Activated naive CD8-positive, alpha-beta T cell treated with anti-CD3 and anti-CD28 coated beads, Interleukin-2, amount 10 ng/mL, durations not matched to agents 7 days and 5 days (primary cell): ENCODE measurements at regions not wholly inside any gene's neighbourhood (a gene's known extent, or its start where the extent isn't known, plus 50 kb on each side); places are given as distances from the start of the nearest gene placed in this dataset.
"Not testable (repeated sequence)": the region's sequence is repeated elsewhere in the genome, so short reads cannot be mapped to it uniquely, and the experiment has no call there.

Experiments
- ATAC-seq: fragments of 150-1000 bp; cut with Tn5 transposase; one replicate; pipeline ENCODE4 v1.10.0; 2021; ENCODE audit warnings: low read depth, moderate library complexity
- POLR2A ChIA-PET: fragments of 350-600 bp; sonication (Branson Sonifier 250); formaldehyde crosslinking; loops from one replicate; lab custom pipeline; 2021; ENCODE audit warnings: antibody characterized with exemption; lab: Charles Lee
- DNase-seq: peaks from one replicate; pipeline ENCODE4 v3.0.0; 2021
- H3K27ac Mint-ChIP-seq: one replicate; pipeline ENCODE4 v1.8.0; 2022; ENCODE audit warnings: mild to moderate bottlenecking, mixed read lengths
- H3K27me3 Mint-ChIP-seq: one replicate; pipeline ENCODE4 v1.8.0; 2022; ENCODE audit warnings: mild to moderate bottlenecking, moderate library complexity, mixed read lengths
- H3K36me3 Mint-ChIP-seq: one replicate; pipeline ENCODE4 v1.8.0; 2021; ENCODE audit warnings: mild to moderate bottlenecking, mixed read lengths
- H3K4me1 Mint-ChIP-seq: one replicate; pipeline ENCODE4 v1.8.0; 2021; ENCODE audit warnings: mixed read lengths
- H3K4me3 Mint-ChIP-seq: one replicate; pipeline ENCODE4 v1.8.0; 2022; ENCODE audit warnings: mild to moderate bottlenecking, moderate library complexity, mixed read lengths
- H3K9me3 Mint-ChIP-seq: one replicate; pipeline ENCODE4 v1.8.0; 2021; ENCODE audit warnings: mixed read lengths

DNA sequence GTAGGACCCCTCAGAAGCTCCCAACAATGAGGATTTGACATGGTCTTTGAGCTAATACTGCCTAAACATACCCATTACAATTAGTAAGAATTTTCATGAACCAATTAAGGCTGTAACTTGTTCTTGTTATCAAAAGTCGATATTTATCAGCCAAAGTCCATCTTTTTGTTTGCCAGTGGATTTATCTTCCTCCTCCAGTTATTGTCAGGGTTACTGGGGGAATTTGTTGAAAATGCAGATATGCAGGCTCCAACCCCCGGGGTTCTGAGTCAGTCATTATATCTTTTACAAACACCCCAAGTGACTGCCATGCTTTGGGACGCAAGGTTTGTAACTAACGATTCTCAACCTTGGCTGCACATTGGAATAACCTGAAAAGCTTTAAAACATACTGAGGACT is 338.8 kb upstream of the PPARGC1A start:
- Mint-ChIP-seq H3K4me3 (no peak overlapping the region), H3K4me1 (no peaks in the 10 kb centered on the region)

DNA sequence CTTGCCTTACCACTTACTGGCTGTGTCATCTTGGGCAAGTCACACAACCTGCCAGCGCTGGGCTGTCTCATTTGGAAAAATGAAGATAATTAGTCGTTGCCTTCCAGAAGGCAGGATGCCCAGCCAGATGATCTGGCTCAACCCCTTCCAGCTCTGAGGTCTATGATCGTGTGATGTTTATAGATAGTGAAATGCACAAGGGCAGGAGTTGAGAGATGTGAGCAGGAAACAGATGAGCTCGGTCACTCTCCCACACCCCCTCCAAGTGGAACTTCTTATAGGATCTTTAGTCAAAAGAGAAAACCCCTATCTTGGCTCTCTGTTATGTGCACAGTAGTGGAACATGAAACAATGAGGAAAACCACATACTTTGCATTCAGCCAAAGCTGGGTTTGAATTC is 336.8 kb upstream of the PPARGC1A start:
- no peak overlapping the region for H3K4me3 Mint-ChIP-seq
- no peaks in the 10 kb centered on the region for H3K36me3 Mint-ChIP-seq
- no peak for ATAC-seq
- no peak for DNase-seq
- H3K27ac Mint-ChIP-seq = no peak overlapping the region
- H3K27me3 Mint-ChIP-seq = no peaks in the 10 kb centered on the region
- POLR2A ChIA-PET = no interaction called here
- H3K9me3 Mint-ChIP-seq = no peaks in the 10 kb centered on the region
- H3K4me1 Mint-ChIP-seq = no peaks in the 10 kb centered on the region

More for the DNA sequence above, 338.8 kb upstream of the PPARGC1A start:
- DNase-seq (no peak), ATAC-seq (no peak)
- Mint-ChIP-seq H3K27me3 (no peaks in the 10 kb centered on the region), H3K27ac (no peak overlapping the region), H3K36me3 (no peaks in the 10 kb centered on the region), H3K9me3 (no peaks in the 10 kb centered on the region)
- POLR2A ChIA-PET = no interaction called here

DNA sequence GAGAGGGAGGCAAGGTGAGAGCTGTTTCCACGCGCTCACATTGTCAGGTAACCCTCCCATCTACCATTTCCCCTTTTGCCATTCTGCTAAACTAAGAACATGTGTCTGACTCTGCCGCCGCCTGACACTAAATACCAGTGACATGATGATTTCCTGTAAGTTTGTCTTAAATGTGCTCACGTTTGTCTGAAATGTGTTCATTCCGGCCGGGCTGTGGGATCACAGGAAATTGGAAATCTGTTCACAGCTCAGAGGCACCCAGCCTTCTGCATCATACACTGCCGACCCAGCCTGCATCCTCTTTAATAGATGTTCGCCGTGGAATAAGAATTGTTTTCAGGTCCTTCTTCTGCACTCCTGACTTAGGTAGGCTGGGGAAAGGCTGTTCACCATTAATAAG is 336.2 kb upstream of the PPARGC1A start:
- no peaks in the 10 kb centered on the region for H3K9me3 Mint-ChIP-seq

DNA sequence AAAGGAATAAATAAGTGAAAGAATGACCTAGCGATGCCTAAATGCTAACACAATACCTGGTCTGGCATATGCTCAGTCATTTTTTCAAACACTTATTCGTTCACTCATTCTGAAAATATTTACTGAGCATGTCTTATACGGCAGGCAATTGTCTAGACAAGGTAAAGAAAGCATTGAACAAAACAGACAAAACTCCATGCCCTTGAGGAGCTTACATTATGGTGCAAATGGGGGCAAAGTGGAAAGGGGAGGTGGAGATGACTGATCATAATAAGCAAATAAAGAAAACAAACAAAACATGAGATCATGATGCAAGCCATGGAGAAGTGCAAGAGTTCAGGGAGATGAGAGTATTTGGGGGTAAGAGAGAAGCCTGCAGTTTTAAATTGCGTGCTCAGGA is 334.6 kb upstream of the PPARGC1A start:
- no peaks in the 10 kb centered on the region for H3K4me1 Mint-ChIP-seq
- POLR2A ChIA-PET = no interaction called here
- ATAC-seq (no peak), DNase-seq (no peak)
- H3K36me3 Mint-ChIP-seq = no peaks in the 10 kb centered on the region
- H3K27ac Mint-ChIP-seq = no peak overlapping the region
- H3K4me3 Mint-ChIP-seq = no peak overlapping the region
- H3K27me3 Mint-ChIP-seq = no peaks in the 10 kb centered on the region
- no peaks in the 10 kb centered on the region for H3K9me3 Mint-ChIP-seq

More for the DNA sequence above, 336.2 kb upstream of the PPARGC1A start:
- no peak for ATAC-seq
- POLR2A ChIA-PET = no interaction called here
- H3K36me3 Mint-ChIP-seq = no peaks in the 10 kb centered on the region
- no peaks in the 10 kb centered on the region for H3K27me3 Mint-ChIP-seq
- H3K4me1 Mint-ChIP-seq = no peaks in the 10 kb centered on the region
- no peak overlapping the region for H3K27ac Mint-ChIP-seq
- H3K4me3 Mint-ChIP-seq = no peak overlapping the region
- no peak for DNase-seq

DNA sequence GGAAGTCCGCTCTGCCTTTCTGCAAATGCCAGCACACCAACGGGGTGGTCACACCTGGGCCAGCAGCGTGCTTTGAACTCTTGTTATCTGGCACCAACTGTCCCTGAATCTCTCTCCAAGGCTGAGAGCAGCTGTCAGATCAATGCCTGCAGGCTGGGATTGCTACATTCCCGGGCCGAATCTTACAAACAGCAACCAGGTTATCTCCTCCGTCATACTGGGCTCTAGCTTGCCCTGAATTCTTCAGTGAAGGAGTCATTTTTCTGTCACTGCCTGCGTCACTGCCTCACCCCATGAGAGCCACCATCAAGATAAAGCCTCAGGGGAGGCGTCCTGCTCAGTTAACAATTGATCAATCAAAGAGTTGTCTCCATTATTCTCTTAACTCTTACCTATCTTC is 329.4 kb upstream of the PPARGC1A start:
- H3K27me3 Mint-ChIP-seq = no peaks in the 10 kb centered on the region
- ATAC-seq (no peak), DNase-seq (no peak)
- no peak overlapping the region for H3K4me3 Mint-ChIP-seq
- H3K4me1 Mint-ChIP-seq = no peaks in the 10 kb centered on the region
- H3K36me3 Mint-ChIP-seq = no peaks in the 10 kb centered on the region
- H3K27ac Mint-ChIP-seq = no peak overlapping the region
- POLR2A ChIA-PET = no interaction called here
- H3K9me3 Mint-ChIP-seq = peaks cover 1% of the 10 kb centered on the region

DNA sequence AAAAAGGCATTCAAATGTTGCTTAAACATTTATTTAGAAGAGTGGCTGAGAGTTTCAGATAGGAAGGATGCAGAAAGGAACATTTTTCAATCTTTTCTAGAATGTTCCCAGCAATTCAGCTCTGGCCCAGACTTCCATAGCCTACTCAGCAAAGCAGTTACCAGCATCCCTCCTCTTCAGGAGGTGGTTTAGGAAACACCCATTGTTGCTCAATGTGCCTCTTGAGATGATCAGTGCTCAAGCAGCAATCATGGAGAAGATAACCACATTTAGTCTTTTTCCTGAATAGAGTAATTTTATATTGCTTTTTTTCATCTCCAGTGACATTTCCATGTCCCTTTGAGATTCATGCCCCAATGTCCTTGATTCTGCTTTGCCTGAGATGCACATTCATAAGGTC is 328.7 kb upstream of the PPARGC1A start:
- Mint-ChIP-seq H3K4me3 (no peak overlapping the region), H3K27me3 (no peaks in the 10 kb centered on the region), H3K4me1 (no peaks in the 10 kb centered on the region), H3K36me3 (no peaks in the 10 kb centered on the region), H3K27ac (no peak overlapping the region), H3K9me3 (peaks cover 1% of the 10 kb centered on the region)
- POLR2A ChIA-PET = no interaction called here
- DNase-seq (no peak), ATAC-seq (no peak)

DNA sequence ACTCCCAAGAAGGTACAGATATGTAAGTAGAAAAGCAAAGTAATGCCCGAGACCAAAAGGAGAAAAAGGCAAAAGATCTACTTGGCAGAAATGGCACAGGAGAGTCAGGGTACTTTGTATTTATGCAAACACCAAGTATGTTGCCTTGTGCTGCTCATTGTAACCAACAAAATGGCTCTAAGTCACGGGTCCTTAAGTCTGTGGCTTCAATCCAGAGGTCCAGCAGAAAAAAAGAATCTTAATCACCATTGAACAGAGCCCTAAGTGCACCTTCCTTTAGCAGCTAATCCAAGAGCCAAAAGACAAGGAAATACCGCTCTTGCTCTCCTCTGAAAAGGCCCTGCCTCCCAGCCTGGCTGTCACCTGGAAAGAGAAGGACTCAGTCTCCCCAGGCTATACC is 324.9 kb upstream of the PPARGC1A start:
- no peak overlapping the region for H3K27ac Mint-ChIP-seq
- DNase-seq (no peak), ATAC-seq (no peak)
- H3K4me1 Mint-ChIP-seq = no peaks in the 10 kb centered on the region
- peaks cover 1% of the 10 kb centered on the region for H3K9me3 Mint-ChIP-seq
- no peaks in the 10 kb centered on the region for H3K36me3 Mint-ChIP-seq
- POLR2A ChIA-PET = no interaction called here
- no peak overlapping the region for H3K4me3 Mint-ChIP-seq
- no peaks in the 10 kb centered on the region for H3K27me3 Mint-ChIP-seq

DNA sequence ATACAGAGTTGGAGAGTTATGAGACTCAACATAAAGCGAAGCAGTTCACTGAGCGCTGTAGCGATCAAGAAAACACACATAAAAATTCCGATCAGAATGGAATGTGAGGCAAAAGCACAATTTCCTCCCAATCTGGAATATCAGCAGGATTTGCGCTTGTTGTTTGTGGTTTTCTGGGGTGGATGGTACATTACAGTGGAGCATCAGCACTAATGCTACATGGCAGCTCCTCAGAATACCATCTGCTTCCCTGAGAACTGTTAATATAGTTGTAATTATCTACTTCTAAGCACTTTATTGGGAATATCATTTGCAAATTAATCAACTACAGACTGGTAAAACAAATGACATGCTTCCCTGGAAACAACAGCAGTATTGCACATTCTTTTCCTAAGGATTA is 324.1 kb upstream of the PPARGC1A start:
- no peak overlapping the region for H3K4me3 Mint-ChIP-seq
- peaks cover 1% of the 10 kb centered on the region for H3K9me3 Mint-ChIP-seq
- ATAC-seq (no peak), DNase-seq (no peak)
- H3K4me1 Mint-ChIP-seq = no peaks in the 10 kb centered on the region
- no peak overlapping the region for H3K27ac Mint-ChIP-seq
- H3K36me3 Mint-ChIP-seq = no peaks in the 10 kb centered on the region
- H3K27me3 Mint-ChIP-seq = no peaks in the 10 kb centered on the region
- POLR2A ChIA-PET = no interaction called here

DNA sequence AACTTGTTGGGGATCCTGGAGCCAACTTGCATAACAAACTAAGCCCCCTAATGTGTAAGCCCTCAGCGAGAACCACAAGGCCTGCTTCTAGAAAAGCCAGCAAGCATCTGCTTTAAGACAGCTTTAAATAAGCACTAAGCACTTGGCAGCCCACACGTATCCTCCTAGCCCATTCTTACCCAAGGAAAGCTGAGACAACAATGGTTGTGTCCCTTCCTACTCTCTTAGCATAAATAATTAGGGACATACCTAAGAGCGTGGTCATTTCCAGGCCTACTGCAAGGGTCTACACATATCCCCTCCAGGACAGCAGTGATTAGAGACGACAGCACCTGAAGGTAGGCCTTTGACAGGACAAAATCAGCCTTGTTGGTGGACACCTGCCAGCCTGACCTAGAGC is 322.8 kb upstream of the PPARGC1A start:
- Mint-ChIP-seq H3K9me3 (peaks cover 1% of the 10 kb centered on the region), H3K4me3 (no peak overlapping the region), H3K27ac (no peak overlapping the region), H3K27me3 (no peaks in the 10 kb centered on the region), H3K36me3 (no peaks in the 10 kb centered on the region), H3K4me1 (no peaks in the 10 kb centered on the region)
- POLR2A ChIA-PET = no interaction called here
- no peak for DNase-seq
- no peak for ATAC-seq

DNA sequence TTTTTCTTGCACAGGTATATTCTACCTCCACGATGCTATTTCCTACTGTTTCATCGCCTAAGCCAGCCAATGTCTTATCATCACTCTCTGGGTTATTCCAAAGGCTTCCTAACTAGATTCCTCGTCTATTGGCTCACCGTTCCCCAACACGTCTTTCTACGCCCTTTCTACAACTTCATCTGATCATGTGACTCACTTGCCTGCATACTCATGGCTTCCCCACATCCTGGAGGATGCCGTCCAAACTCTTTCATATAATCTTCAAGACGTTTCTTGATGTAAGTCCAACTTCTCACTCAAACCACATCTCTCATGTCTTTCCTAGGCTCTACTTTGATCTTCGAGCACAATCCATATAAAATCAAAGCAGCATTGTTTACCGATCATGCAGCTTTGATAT is 322.0 kb upstream of the PPARGC1A start:
- H3K4me1 Mint-ChIP-seq = no peaks in the 10 kb centered on the region
- no peak overlapping the region for H3K4me3 Mint-ChIP-seq
- no peaks in the 10 kb centered on the region for H3K27me3 Mint-ChIP-seq
- POLR2A ChIA-PET = no interaction called here
- no peaks in the 10 kb centered on the region for H3K36me3 Mint-ChIP-seq
- DNase-seq (no peak), ATAC-seq (no peak)
- no peaks in the 10 kb centered on the region for H3K9me3 Mint-ChIP-seq
- H3K27ac Mint-ChIP-seq = no peak overlapping the region

DNA sequence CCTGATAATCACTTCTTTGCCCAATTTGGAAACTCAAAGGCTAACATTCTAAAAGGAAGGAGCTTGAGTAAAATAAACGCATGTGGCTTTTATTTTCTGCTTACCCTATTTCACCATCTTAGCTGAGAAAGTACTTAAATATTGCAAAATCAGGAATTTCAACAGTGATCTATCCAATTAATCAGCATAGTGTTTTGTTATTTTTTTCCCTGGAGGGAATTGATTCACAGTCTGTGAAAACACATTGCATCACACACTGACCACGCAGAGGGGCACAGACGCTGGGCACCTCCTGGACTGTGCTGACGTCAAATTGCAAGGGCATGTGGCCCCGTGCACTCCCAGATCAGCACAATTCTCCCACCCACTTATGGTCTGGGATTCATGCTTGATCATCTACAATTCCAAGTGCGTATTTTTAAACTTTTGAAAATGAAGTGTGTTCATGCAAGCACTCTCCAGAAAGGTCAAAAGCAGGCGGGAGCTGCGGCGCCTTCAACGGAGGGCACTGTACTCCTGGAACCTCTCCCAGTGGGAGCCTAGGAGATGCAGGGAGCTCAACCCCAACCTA is 320.6 kb upstream of the PPARGC1A start:
- no peaks in the 10 kb centered on the region for H3K9me3 Mint-ChIP-seq

DNA sequence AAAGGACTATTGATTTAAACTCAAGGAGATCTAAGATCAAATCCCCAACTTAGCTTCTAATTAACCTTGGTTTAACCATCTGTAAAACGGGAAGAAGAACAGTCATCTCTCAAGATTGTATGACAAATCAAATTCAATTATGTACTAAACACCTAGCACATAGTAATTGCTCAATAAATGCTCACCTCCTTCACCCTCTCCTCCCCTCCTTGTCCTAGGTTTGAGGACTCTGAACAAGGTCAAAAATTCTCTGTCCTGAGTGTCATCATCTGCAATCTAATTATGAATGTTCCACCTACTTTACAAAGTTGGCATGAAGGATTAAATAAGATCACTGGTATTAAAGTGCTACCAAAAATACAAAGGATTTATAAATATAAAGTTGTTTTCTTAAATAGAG is 320.1 kb upstream of the PPARGC1A start:
- H3K4me3 Mint-ChIP-seq = no peak overlapping the region
- POLR2A ChIA-PET = no interaction called here
- H3K27me3 Mint-ChIP-seq = no peaks in the 10 kb centered on the region
- DNase-seq (no peak), ATAC-seq (no peak)
- no peaks in the 10 kb centered on the region for H3K36me3 Mint-ChIP-seq
- no peaks in the 10 kb centered on the region for H3K9me3 Mint-ChIP-seq
- H3K4me1 Mint-ChIP-seq = no peaks in the 10 kb centered on the region
- H3K27ac Mint-ChIP-seq = no peak overlapping the region

More for the DNA sequence above, 320.6 kb upstream of the PPARGC1A start:
- POLR2A ChIA-PET = no interaction called here
- DNase-seq (no peak), ATAC-seq (no peak)
- Mint-ChIP-seq H3K4me1 (no peaks in the 10 kb centered on the region), H3K27ac (no peak overlapping the region), H3K27me3 (no peaks in the 10 kb centered on the region), H3K4me3 (no peak overlapping the region), H3K36me3 (no peaks in the 10 kb centered on the region)

DNA sequence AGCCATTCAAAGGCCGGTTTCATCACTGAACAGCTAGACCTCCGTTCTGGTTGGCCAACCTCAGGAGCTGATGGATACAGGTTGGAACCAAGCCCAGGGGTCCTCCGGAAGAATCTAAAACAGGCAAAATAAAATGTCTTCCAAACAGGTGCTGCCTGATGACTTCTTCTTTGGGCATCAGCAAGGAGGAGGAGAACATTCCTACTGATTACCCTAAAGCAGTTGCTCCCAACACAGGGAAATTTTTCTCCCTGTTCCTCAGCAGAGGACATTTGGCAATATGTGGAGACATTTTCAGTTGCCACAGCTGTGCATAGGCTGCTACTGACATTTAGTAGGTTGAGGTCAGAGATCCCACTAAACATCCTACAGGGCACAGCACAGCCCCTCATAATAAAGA is 319.3 kb upstream of the PPARGC1A start:
- no peaks in the 10 kb centered on the region for H3K36me3 Mint-ChIP-seq
- no peak for ATAC-seq
- no peaks in the 10 kb centered on the region for H3K27me3 Mint-ChIP-seq
- H3K9me3 Mint-ChIP-seq = no peaks in the 10 kb centered on the region
- no peaks in the 10 kb centered on the region for H3K4me1 Mint-ChIP-seq
- POLR2A ChIA-PET = no interaction called here
- no peak for DNase-seq
- H3K27ac Mint-ChIP-seq = no peak overlapping the region
- H3K4me3 Mint-ChIP-seq = no peak overlapping the region

DNA sequence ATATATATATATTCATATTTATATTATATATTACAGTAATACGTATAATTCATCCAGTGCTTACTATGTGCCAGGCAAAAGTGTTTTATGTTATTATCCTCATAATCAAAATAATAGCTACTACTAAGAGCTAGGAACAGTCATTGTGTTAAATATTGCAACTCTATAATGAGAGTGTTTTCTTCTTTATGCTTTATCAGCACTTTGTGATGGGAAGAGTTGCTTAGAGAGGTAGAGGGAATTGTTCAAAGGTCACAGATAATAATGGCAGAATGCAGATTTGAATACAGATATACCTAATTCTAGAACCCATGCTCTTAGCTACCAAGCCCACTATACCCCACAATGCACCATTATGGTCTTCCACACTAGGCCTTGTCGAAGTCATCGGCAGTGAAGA is 318.8 kb upstream of the PPARGC1A start:
- POLR2A ChIA-PET = no interaction called here
- Mint-ChIP-seq H3K36me3 (no peaks in the 10 kb centered on the region), H3K4me1 (no peaks in the 10 kb centered on the region), H3K9me3 (no peaks in the 10 kb centered on the region), H3K4me3 (no peak overlapping the region), H3K27me3 (no peaks in the 10 kb centered on the region), H3K27ac (no peak overlapping the region)
- no peak for DNase-seq
- no peak for ATAC-seq

DNA sequence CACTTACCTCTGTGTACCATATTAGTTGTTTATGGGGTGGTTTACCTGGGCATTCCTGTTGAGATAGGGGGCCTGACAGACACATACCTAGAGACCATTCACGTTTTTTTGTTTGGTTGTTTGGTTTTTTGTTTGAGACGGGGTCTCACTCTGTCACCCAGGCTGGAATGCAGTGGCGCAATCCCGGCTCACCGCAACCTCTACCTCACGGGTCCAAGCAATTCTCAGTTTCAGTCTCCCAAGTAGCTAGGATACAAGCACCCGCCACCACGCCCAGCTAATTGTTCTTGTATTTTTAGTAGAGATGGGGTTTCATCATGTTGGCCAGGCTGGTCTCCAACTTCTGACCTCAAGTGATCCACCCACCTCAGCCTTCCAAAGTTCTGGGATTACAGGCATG is 314.9 kb upstream of the PPARGC1A start:
- POLR2A ChIA-PET, ATAC-seq, H3K4me1 Mint-ChIP-seq, H3K9me3 Mint-ChIP-seq, H3K27me3 Mint-ChIP-seq, H3K27ac Mint-ChIP-seq, DNase-seq, H3K4me3 Mint-ChIP-seq, H3K36me3 Mint-ChIP-seq: not testable (repeated sequence)
